Activated T-helper 1 cell treated with anti-CD3 and anti-CD28 coated beads, Interleukin-2, amount 50 U/mL, for 16 hours (primary cell): ENCODE measurements at regions not wholly inside any gene's neighbourhood (a gene's known extent, or its start where the extent isn't known, plus 50 kb on each side); places are given as distances from the start of the nearest gene placed in this dataset.

Source experiments
- DNase-seq, 2 donors: peaks; one replicate each; pipeline ENCODE4 v3.0.0-alpha.2; 2020; ENCODE audit warnings: low read depth in 1 of 2, low spot score in 1 of 2

GRCh38 chr1:30336550-30337323 is 386.6 kb downstream of the MATN1 start:
- no peak for DNase-seq

GRCh38 chr1:30335997-30336390 is 387.4 kb downstream of the MATN1 start:
- no peak for DNase-seq

GRCh38 chr1:30335389-30335996 is 387.9 kb downstream of the MATN1 start:
- no peak for DNase-seq

GRCh38 chr1:30334767-30335166 is 388.6 kb downstream of the MATN1 start:
- no peak for DNase-seq

- no peak for DNase-seq
Measured at GRCh38 chr1:30332116-30333094, 391.0 kb downstream of the MATN1 start.

GRCh38 chr1:30331415-30332065 is 391.8 kb downstream of the MATN1 start:
- no peak for DNase-seq

GRCh38 chr1:30330644-30331043 is 392.7 kb downstream of the MATN1 start:
- no peak for DNase-seq

- no peak for DNase-seq
Measured at GRCh38 chr1:30329802-30330557, 393.4 kb downstream of the MATN1 start.

GRCh38 chr1:30329263-30329753 is 394.1 kb downstream of the MATN1 start:
- DNase-seq: no peak

GRCh38 chr1:30328401-30329262 is 394.8 kb downstream of the MATN1 start:
- DNase-seq: no peak

- DNase-seq: no peak
Measured at GRCh38 chr1:30328100-30328370, 395.4 kb downstream of the MATN1 start.

GRCh38 chr1:30327370-30328099 is 395.9 kb downstream of the MATN1 start:
- DNase-seq: no peak

- DNase-seq: no peak
Measured at GRCh38 chr1:30325999-30326398, 397.4 kb downstream of the MATN1 start.

GRCh38 chr1:30325085-30325935 is 398.1 kb downstream of the MATN1 start:
- DNase-seq: no peak

GRCh38 chr1:30324251-30325084 is 398.9 kb downstream of the MATN1 start:
- DNase-seq: no peak

GRCh38 chr1:30323841-30324240 is 399.5 kb downstream of the MATN1 start:
- no peak for DNase-seq

- no peak for DNase-seq
Measured at GRCh38 chr1:30323352-30323751, 400.0 kb downstream of the MATN1 start.
